ENCODE measurements at regions not wholly inside any gene's neighbourhood (a gene's known extent, or its start where the extent isn't known, plus 50 kb on each side); places are given as distances from the start of the nearest gene placed in this dataset.
A peak's percentile ranks its signal among the peaks of the same experiment; 100 is the strongest.
"Not testable (repeated sequence)": the region's sequence is repeated elsewhere in the genome, so short reads cannot be mapped to it uniquely, and the experiment has no call there.

- H3K79me2 ChIP-seq (ENCODE audit: insufficient read depth, low read length); DNase-seq; H3K27me3 ChIP-seq (ENCODE audit: control insufficient read depth in 2 of 2, insufficient read depth in 2 of 2, low read length in 2 of 2); H3K4me1 Mint-ChIP-seq; H3K4me1 ChIP-seq (ENCODE audit: control insufficient read depth in 1 of 2, insufficient read depth in 2 of 2, low read length in 2 of 2); H3K27me3 Mint-ChIP-seq (ENCODE audit: low read depth in 3 of 3); H3K36me3 ChIP-seq (replicated peaks in 1 of 2; ENCODE audit: control insufficient read depth in 1 of 2, insufficient read depth in 2 of 2, low read length in 2 of 2); intact Hi-C loops (cut with micrococcal nuclease); H3K9ac ChIP-seq (ENCODE audit: insufficient read depth, low read length, poor library complexity, severe bottlenecking); H4K20me1 ChIP-seq (ENCODE audit: insufficient read depth, low read length); H3K4me3 ChIP-seq (replicated peaks in 1 of 3; ENCODE audit: low read depth in 2 of 3, low read length in 3 of 3); H3K4me2 ChIP-seq (replicated peaks; ENCODE audit: extremely low read depth, low read length, poor library complexity, severe bottlenecking); H3K4me3 Mint-ChIP-seq; H3K27ac ChIP-seq (ENCODE audit: low read depth in 1 of 2, low read length in 2 of 2); H3K36me3 Mint-ChIP-seq: not testable (repeated sequence)
- WGBS (ENCODE audit: insufficient coverage): 87% methylated on average over 5 of the region's 13 CpGs
- Mint-ChIP-seq H3K9me3 (peaks cover 10 to 38% (median 28%) of the 10 kb centered on the region in 7 donors), H3K27ac (peak overlapping the region in 2 of 7 donors; percentile 40 to 47)
- peaks cover 4 to 37% of the 10 kb centered on the region in 2 donors for H3K9me3 ChIP-seq (replicated peaks in 1 of 2; ENCODE audit: control insufficient read depth in 1 of 2, insufficient read depth in 1 of 2, low read length in 2 of 2)
- peak overlapping the region; percentile 10 for H2AFZ ChIP-seq (ENCODE audit: insufficient read depth, low read depth, low read length, poor library complexity, severe bottlenecking)
Measured at GRCh38 chr16:10275214-10275996, 93.2 kb upstream of the GRIN2A start.

- Histone ChIP-seq H3K9me3 (replicated peaks in 1 of 2; ENCODE audit: control insufficient read depth in 1 of 2, insufficient read depth in 1 of 2, low read length in 2 of 2) (peaks cover 4 to 30% of the 10 kb centered on the region in 2 donors), H3K4me1 (ENCODE audit: control insufficient read depth in 1 of 2, insufficient read depth in 2 of 2, low read length in 2 of 2) (no peaks in the 10 kb centered on the region), H4K20me1 (ENCODE audit: insufficient read depth, low read length) (no peaks in the 10 kb centered on the region), H3K27me3 (ENCODE audit: control insufficient read depth in 2 of 2, insufficient read depth in 2 of 2, low read length in 2 of 2) (no peaks in the 10 kb centered on the region), H3K79me2 (ENCODE audit: insufficient read depth, low read length) (no peaks in the 10 kb centered on the region), H3K27ac (ENCODE audit: low read depth in 1 of 2, low read length in 2 of 2) (no peak overlapping the region), H3K4me2 (replicated peaks; ENCODE audit: extremely low read depth, low read length, poor library complexity, severe bottlenecking) (no peak overlapping the region), H3K36me3 (replicated peaks in 1 of 2; ENCODE audit: control insufficient read depth in 1 of 2, insufficient read depth in 2 of 2, low read length in 2 of 2) (no peaks in the 10 kb centered on the region), H2AFZ (ENCODE audit: insufficient read depth, low read depth, low read length, poor library complexity, severe bottlenecking) (no peak overlapping the region), H3K9ac (ENCODE audit: insufficient read depth, low read length, poor library complexity, severe bottlenecking) (no peak overlapping the region), H3K4me3 (replicated peaks in 1 of 3; ENCODE audit: low read depth in 2 of 3, low read length in 3 of 3) (no peak overlapping the region)
- H3K27ac Mint-ChIP-seq: no peak overlapping the region
- 88% methylated on average over 18 of the region's 18 CpGs for WGBS (ENCODE audit: insufficient coverage)
- no peaks in the 10 kb centered on the region for H3K36me3 Mint-ChIP-seq
- intact Hi-C loops (cut with micrococcal nuclease): no loop called here
- TF ChIP-seq CTCF (IDR thresholded peaks at IDR 0.05): no peak
- H3K4me3 Mint-ChIP-seq: no peak overlapping the region
- peaks cover 5% of the 10 kb centered on the region for H3K4me1 Mint-ChIP-seq
- peaks cover 6 to 26% (median 19%) of the 10 kb centered on the region in 7 donors for H3K9me3 Mint-ChIP-seq
- DNase-seq: no peak
- peaks cover 0 to 3% (median 2%) of the 10 kb centered on the region in 3 donors for H3K27me3 Mint-ChIP-seq (ENCODE audit: low read depth in 3 of 3)
Measured at GRCh38 chr16:10277597-10277996, 95.4 kb upstream of the GRIN2A start.

Measured in CD14-positive monocyte (primary cell).